Stimulated activated CD8-positive, alpha-beta memory T cell treated with anti-CD3 and anti-CD28 coated beads, Interleukin-4, amount 100 ng/mL, for 48 hours (primary cell): ENCODE measurements at regions not wholly inside any gene's neighbourhood (a gene's known extent, or its start where the extent isn't known, plus 50 kb on each side); places are given as distances from the start of the nearest gene placed in this dataset.
A peak's percentile ranks its signal among the peaks of the same experiment; 100 is the strongest.

ENCODE experiments used
- DNase-seq: peaks from one replicate; pipeline ENCODE4 v3.0.0-alpha.2; 2020

- DNase-seq: no peak
Observed at GRCh38 chr11:16685914-16686313, 52.5 kb upstream of the C11orf58 start.

- no peak for DNase-seq
Observed at GRCh38 chr11:16678466-16679116, 59.9 kb upstream of the C11orf58 start.

DNA sequence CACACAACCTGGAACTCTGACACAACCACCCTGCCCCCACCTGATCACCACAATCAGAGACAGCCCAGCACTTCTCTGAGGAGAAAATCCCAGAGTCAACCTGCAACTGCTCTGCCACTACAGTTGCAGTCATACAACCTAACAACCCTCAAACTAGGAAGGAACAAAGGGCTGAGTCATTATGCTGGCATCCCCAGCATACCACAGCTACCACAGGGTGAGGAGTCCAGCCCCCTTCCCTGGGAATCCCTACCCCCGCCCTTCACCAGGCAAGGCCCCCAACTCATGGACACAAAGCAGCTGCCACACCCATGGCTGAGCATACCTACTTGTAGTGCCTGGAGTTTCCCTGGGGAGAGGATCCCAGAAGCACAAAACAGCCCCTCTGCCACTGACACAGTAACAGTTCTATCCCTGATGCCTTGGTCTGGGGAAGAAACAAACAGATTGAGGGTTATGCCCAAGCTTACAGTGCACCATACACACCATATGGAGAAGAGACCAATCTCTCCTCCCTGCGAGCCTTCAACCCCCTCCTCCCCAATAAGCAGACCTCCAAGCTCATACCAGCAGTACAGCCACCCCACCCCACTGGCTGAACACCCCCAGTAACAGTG lies 68.5 kb upstream of the C11orf58 start:
- no peak for DNase-seq

- DNase-seq: no peak
Observed at GRCh38 chr11:16632295-16633200, 105.9 kb upstream of the C11orf58 start.

GRCh38 chr11:16630651-16631050 lies 107.8 kb upstream of the C11orf58 start:
- DNase-seq: no peak

DNA sequence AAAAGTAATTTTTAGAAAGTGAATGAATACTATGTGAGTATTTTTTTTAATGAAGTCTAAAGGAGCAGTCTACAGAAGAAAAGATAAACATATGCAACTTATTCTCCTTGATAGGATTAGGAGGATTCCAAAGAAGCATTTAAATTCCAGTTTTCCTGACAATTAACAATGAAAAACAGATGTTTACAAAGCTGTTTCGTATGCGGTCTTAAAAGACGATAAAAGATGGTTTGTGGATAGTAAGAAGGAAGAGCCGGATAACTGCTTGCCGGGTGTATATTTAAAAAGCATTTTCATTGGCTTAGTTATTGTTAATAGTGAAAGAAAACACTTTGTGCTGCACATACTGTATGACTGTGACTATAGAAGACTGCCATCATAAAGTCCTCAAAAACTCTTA lies 120.0 kb upstream of the C11orf58 start:
- no peak for DNase-seq

DNA sequence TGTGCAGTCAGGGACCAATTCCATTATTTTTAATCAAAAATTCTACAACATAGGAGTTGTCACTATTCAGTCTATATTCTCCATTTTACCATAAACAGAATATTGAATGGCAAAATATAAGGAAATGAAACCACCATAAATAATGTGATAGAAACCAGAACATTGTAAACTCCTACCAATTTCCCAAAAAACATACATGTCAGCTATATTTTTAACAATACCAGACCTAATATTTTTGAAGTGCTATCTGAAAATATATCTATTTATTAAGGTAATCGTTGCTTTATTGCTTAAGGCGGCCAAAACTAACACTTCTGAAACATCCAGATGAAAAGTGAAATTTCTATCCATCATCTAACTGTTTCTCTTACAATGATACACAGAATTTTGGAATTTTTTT lies 123.0 kb upstream of the C11orf58 start:
- no peak for DNase-seq

GRCh38 chr11:16613512-16614381 lies 124.7 kb upstream of the C11orf58 start:
- DNase-seq: peak; percentile 82

DNA sequence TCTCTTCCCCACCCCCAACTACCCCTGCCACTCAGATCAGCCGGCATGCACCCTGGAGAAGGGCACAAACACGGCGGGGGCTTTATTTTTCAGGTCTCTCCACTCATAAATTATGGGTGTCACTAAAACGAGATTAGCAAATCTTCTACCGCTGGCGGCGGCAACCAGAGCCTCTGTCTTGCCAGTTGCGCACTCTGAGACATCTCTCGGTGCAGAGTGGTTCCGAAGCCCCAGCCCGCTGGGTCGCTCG lies 125.3 kb upstream of the C11orf58 start:
- no peak for DNase-seq

- no peak for DNase-seq
Observed at GRCh38 chr11:16612566-16613261, 125.7 kb upstream of the C11orf58 start.

- no peak for DNase-seq
Observed at GRCh38 chr11:16611926-16612565, 126.4 kb upstream of the C11orf58 start.

GRCh38 chr11:16611401-16611921 lies 127.0 kb upstream of the C11orf58 start:
- no peak for DNase-seq

- DNase-seq: no peak
Observed at GRCh38 chr11:16610738-16611388, 127.6 kb upstream of the C11orf58 start.

DNA sequence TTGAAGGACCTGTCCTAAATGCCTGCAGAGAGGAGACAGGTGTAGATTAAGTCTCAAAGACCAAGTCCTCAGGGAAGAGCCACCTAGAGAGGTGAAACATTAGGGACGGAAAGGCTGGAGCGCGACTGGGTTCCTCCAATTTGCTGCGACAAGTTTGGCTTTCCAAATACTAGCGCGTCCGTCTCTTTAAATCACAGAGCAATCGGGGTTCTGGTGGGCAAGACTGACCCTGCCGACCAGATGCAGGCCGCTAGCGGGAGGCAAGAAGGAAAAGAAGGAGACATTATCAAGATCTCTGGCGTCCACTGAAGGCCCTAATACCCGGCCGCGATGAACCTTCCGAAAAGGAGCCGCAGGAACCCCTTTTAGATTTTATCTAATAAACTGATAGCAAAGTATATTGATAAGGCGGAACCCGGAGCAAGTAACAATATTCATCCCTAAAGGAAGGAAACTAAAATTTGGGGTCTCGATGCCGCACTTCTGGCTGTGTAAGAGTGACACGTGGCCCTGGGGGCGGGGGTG lies 128.2 kb upstream of the C11orf58 start:
- no peak for DNase-seq

GRCh38 chr11:16609769-16610168 lies 128.7 kb upstream of the C11orf58 start:
- no peak for DNase-seq

- DNase-seq: no peak
Observed at GRCh38 chr11:16607675-16608644, 130.5 kb upstream of the C11orf58 start.

DNA sequence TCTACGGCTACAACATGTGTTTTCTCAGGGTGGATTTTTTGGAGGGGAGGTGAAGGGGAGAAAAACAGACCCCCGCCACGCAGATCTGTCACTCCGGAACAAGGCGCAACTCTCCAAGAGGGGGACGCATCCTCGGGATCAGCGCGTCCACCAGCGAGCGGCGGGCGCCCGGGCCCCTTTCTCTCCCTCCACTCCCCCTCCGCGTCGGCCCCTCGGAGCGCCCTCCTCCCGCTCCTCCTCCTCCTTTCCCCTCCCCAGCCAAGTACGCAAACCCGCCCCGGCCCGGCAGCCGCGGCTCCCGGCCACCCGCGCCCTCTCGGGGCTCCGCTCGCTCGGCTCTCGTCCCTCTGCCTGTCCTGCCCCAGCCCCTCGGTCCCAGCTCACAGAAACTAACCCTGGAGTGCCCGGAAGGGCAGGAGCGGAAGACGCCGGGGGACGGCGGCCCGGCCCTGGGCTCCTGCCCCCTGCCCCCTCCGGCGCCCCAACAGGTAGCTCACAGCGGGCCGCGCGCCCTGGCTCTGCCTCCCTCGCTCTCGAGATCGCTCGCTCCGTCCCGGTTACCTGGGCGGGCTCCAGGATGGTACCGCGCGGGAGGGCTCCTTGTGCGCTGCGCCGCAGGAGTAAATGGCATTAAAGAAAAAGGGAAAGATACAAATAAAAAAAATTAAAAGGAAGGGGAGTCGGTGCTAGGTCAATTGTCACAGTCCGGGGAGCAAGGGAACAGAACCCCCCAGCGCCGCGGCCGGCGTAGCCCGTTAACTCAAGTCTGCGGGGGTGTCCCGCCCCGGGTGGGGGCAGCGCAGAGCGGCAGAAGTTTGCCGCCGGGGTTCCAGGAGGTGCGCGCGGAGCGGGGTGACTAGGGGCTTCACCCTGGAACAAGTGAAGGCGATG lies 131.4 kb upstream of the C11orf58 start:
- DNase-seq: no peak
